MV-4-11 (cell line): ENCODE measurements at regions not wholly inside any gene's neighbourhood (a gene's known extent, or its start where the extent isn't known, plus 50 kb on each side); places are given as distances from the start of the nearest gene placed in this dataset.

Source experiments
- DNase-seq: peaks from one replicate; lab custom pipeline; 2025; lab: John Stamatoyannopoulos, UW

- no peak for DNase-seq
Observed at GRCh38 chr3:117404141-117404540, 694.6 kb downstream of the TUSC7 start.

- no peak for DNase-seq
Observed at GRCh38 chr3:117404730-117405129, 695.2 kb downstream of the TUSC7 start.

DNA sequence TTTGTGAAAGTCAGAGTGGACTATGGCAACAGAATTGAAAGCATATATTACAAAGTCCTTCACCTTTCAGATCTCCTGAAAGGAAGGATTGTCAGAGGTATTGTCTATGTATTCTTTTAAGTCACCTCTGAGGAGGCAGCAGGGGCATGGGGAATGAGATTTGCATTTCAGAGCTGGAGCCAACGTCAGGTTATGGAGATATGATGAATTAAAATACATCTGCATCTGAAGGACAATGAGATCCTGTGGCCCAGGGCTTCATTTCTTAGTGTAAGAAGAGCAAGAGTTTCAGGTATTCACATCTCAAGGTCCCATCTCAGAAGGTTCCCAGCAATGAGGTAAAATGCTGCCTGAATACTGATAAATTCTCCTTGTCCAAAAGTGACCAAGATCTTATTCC lies 695.8 kb downstream of the TUSC7 start:
- DNase-seq: no peak

DNA sequence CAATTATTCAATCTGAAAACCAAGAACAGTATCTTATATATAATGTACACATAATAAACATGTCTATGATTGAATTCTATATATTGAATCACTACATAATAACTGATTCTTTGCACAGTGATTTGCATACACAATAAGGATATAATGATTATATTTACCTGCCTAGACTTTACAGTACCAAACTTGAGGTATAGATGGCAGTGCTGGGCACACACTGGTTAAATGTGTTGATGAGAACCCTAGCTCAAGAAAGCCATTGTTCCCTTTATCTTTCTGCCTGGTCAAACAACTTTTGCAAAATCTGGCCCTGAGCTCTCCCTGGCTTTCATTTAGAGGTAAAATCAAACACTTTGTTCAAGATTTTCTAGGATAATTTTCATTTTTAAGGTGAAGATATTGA lies 697.7 kb downstream of the TUSC7 start:
- no peak for DNase-seq

DNA sequence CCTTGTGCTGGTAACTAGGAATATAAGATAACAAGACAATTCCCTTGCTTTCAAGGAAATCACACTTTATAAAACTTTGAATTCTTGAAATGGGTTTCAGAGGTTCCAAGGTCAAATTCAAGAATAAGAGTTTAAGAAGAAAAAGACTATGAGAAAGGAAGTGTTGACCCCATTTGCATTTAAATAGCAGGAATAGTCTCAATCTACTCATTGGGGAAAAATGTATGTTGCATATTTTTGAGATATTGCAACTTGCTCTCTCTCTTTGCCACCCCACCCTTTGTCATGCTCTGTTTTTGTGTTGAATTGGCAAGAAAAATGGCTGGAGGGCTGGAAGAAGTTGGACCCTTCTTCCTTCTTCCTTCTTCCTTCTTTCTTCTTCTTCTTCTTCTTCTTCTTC lies 699.2 kb downstream of the TUSC7 start:
- no peak for DNase-seq

DNA sequence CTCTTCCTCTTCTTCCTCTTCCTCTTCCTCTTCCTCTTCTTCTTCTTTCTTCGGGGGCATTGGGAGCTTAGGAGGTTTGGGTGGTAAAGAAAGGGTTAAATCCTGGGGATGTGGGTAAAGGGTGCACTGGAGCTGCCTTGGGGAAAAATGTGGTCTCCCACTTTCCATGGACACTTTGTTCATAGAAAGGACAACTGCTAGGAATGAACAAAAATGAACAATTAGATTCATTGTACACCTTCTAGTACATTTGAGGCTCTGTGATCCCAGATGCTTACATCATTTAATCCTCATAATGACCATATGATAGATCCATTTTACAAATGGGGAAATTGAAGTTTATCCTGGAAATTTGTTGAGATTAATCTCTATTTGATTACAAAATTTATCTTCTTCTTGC lies 699.7 kb downstream of the TUSC7 start:
- DNase-seq: no peak

DNA sequence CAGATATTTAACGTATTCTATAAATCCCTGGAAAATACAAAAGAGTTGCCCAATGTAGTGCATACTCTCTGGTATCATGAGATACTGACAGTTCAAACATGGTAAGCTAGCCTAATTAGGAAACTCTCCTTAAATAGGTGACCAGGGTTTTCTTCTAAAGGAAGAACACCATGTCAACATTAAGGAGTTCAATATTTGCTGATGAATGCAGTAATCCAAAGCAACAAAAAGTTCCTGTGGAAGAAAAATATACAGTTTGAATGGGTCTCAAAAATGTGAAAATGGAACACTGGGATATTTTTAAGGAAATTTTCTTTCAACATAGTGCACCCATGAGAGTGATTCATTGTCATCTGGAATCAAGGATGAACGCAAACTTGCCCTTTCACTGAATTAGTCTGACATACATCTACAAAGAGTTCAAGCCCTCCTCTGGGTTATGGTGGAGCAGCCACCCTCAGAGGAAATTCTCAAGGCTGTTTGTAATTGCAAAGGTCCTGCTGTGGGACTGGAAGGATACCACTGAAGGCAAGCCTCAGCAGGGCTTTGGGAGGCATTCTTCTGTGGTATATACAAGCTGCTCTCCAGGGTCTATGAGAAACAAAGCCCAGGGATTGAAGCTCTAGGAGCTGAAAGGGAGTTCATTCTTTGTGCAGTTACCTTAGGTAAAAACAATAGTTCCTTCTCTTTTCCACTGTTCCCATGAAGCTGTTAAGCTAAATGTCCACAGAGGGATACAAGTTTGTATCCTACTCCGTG lies 700.3 kb downstream of the TUSC7 start:
- no peak for DNase-seq

DNA sequence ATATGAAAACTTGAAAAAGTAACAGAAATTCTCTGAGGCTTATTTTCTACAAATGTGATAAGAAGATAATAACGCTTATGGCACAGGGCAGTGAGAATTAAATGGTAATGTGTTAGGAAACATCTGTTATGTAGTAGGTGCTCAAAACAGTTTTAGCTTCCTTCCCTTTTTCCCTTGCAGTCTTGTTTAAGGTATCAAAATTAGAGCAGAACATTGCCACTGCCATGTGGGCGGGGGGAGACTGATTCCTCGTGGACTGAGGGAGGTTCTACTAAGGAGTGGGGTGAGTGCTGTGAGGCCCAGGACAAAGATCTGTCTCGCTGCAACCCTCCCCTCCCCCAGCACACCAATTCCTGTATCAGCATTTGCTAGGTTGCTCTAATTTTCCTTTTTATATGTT lies 702.4 kb downstream of the TUSC7 start:
- DNase-seq: no peak

DNA sequence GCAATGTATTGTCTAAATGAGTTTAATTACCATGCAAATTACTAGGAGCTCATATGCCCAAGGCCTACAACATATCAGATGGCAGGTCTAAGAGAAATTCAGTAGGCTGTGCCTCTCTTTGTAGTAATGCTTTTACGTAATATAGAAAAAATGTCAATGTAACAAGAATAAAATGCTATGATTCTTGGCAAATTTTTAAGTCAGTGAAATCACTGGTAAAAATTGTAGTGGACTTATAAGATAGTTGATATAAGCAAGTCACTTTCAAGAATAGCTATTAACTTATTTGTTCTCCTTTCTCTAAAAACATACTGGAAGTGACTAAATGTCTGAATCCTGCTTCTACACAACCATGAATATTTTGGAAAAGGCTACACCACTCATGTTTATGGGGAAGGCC lies 707.8 kb downstream of the TUSC7 start:
- no peak for DNase-seq

GRCh38 chr3:117427081-117427480 lies 717.5 kb downstream of the TUSC7 start:
- no peak for DNase-seq

- no peak for DNase-seq
Observed at GRCh38 chr3:117433427-117433826, 723.8 kb downstream of the TUSC7 start.

- DNase-seq: no peak
Observed at GRCh38 chr3:117434661-117435412, 725.3 kb downstream of the TUSC7 start.

- no peak for DNase-seq
Observed at GRCh38 chr3:117435506-117435905, 725.9 kb downstream of the TUSC7 start.

GRCh38 chr3:117439812-117440211 lies 730.2 kb downstream of the TUSC7 start:
- DNase-seq: peak; percentile 56

DNA sequence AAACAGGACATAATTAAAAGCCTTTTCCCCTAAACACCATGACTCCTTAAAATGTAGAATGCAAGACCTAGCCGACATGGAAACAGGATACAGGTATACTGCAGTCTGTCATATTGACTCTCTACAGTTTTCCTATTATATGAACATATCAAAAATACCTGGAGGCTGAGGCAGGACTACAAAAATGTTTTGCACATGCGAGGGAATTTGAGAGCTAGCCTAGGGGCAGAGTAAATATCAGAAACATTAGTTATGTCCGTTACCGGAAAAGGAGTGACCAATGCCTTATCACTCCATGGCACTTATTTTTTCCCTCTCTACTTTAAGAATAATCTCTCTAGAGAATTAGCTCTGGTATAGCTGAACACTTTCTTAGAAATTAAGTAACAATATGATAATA lies 732.3 kb downstream of the TUSC7 start:
- DNase-seq: no peak

DNA sequence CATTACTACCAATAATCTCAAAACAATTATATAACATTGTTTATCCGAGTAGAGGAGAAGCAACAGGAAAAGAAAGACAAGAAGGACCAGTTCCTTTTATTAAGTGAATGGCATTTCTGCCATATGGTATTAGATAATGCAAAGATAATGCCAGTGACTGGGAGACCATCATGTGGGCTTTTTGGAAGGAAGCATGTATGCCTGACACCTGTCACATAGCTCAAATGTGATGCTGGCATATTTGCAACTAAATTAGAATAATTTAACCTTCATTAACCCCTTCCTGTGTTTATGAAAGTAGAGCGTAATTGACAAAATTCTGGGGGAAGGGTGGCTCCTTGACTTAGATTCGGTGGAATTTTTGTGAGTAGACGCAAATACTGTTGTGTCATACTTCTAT lies 733.0 kb downstream of the TUSC7 start:
- DNase-seq: no peak

GRCh38 chr3:117443014-117443413 lies 733.4 kb downstream of the TUSC7 start:
- DNase-seq: no peak

DNA sequence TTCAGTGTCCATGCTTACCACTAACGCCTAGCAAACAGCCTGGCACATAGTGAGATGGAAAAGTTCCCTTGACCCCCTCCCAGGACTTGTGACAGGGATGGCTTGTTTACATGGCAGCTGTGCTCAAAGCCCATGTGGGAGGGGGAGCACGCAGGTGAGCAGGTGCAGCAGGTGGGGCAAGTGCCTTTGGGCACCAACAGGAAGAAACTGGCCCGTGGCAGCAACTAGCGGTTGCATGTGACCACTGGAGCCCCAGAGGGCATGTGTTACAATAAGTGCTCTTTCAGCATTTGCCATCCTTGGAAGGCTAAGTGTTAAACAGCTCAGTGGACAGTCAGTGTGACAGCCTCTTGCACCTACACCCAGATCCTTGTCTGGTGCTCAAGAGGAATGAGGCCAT lies 734.6 kb downstream of the TUSC7 start:
- DNase-seq: no peak

DNA sequence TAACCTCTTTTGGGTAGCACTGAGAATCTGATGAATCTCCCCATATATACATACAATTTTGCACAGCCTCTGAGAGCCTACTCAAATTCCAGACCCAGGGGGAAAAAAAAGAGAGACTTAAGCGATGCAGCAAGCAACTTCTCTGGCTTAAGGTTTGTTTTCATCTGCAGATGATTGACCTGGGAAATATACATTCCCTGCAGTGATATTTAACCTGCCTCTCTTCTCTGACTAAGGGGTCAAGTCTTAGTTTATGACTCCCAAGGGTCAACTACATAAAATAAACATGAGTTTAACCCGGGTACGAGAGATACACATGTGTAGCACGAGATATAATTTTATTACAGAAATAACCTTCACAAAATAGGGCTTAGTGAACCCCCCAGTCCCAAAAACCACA lies 737.8 kb downstream of the TUSC7 start:
- DNase-seq: no peak

DNA sequence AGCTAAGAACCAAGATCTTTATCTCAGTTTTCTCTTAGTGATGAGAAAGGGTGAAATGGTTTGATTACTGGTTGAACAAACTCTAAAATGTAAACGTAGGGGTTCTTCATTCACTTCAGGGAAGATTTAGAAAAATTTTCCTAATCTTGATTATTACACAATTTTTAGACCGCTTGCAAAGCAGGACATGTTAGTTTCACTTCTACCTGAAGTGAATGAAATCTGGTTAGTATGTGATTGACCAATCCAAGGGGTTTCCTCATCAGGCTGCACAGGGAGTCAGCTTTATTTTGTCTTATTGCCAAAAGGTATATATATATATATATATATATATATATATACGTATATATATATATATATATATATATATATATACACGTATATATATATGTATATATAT lies 740.4 kb downstream of the TUSC7 start:
- no peak for DNase-seq

GRCh38 chr3:117454254-117454653 lies 744.7 kb downstream of the TUSC7 start:
- no peak for DNase-seq

DNA sequence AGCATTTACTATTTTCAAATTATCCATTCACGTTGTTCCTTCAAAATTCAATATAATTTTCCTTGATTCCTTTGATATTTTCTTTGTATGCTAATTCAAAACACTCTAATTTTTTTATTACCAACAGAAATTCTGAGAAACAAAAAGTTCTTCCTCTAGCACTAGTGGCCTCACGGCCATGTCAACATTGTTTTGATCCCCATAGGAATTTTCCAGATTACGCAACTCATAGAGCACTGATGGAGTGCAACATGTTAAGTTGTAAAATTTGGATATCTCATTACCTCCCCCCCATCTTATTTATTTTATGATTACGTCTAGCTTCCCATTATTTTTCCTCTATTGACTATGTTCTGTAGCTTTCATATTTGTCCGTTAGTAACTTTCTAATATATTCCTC lies 745.3 kb downstream of the TUSC7 start:
- DNase-seq: no peak

- no peak for DNase-seq
Observed at GRCh38 chr3:117455782-117456181, 746.2 kb downstream of the TUSC7 start.
